M059J (cell line): ENCODE measurements at regions not wholly inside any gene's neighbourhood (a gene's known extent, or its start where the extent isn't known, plus 50 kb on each side); places are given as distances from the start of the nearest gene placed in this dataset.

Experiments used
- DNase-seq: peaks from one replicate; pipeline ENCODE4 v3.0.0-alpha.2; 2012; ENCODE audit warnings: low read depth

DNA sequence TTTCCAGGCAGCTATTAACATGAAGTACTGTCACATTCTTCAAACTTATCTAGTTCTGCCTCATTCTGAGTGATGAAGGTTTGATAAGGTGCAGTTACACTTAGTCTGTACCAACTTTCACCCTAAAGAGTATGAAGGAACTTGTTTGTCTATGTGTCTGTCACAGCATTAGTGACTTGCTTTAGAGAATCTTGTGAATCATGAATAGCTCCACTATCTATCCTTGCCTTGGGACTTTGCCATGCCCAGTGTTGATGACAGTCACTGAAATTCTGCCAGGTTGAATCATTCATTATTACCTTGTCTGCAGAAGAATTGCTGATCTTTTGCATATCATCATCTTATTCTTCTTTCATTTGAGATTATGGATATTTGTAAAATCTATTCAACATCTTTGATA, 50.9 kb upstream of the A1CF start:
- DNase-seq, result peak; percentile 5

DNA sequence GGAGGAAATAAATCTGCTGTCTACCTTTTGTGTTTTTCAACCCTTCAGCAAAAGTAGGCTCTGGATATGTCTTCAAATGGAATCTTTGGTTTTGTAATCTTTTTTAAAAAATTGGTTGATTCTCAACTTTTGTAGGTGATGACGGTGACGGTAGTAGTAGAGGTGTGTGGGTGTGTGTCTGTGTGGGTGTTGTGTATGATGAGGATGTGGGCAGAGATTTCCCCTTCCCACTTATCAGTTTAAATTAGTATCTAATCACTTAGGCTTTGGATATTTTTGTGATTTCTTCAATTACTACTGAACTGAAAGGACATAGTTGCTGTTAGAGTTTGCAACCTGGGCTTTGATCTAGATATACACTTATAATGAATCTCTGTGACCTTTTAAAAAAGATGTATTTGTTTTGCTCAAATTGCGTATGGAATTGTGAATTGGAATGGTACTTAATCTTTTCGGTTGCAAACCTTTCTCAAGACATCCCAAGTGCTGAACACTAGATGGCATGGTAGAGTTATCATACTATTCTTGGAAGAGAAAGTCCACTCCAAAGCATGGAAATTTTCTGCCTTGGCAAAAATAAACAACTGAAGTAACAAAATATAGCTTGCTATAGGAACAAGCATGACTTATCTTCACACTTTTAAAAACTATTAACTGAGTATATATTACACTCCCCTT, 51.9 kb upstream of the A1CF start:
- peak; percentile 40 for DNase-seq

DNA sequence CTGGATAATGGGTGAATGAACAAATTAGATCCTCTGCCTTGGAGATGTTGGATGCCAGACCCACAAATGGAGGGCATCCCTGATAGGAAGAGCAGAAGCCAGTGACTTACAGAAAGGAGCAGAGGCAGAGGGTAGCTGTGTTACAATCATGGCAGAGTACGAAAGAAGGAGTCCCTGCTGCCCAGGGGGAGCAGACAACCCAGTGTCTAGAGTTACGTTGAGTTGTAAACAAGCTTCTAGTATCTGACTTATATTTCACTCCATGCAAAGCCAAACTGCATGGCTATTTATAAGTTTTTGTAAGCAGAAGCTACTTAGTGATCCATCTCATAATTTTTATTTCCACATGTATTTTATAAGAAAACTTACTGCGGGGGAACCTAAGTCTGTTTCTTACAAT, 56.2 kb upstream of the A1CF start:
- DNase-seq, result no peak

DNA sequence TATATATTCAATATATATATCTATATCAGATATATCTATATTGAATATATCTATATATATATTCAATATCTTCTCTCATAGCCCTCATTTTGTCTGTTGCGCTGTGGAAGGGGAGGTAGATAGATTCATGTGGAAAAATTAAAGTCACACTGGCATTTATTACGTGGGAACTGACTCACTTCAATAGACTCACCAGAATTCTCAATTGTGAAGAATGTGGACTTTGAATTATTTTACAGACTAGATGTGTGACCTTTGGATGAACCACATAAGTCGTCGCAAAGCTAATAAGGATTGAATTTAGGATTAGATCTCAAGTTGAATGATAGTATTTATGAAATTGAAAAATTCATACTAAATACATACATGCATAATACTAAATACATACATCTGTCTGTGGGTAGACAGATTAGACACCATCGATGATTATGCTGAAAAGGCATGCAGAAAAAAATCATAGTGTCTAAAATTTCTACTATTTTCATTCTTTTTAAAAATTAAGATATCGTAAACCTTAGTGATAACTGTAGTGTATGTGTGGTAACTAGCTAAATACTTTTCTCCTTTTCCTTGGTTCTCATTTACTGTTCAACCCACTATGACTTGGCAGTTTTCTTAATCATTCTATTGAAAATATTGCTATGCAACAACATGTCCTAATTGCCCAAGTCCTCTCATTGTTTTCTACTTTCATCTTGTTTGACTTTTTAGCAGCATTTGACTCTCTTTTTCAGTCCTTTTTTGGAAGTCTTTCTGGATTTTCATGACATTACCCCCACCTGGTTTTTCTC, 61.8 kb upstream of the A1CF start:
- DNase-seq, result no peak

DNA sequence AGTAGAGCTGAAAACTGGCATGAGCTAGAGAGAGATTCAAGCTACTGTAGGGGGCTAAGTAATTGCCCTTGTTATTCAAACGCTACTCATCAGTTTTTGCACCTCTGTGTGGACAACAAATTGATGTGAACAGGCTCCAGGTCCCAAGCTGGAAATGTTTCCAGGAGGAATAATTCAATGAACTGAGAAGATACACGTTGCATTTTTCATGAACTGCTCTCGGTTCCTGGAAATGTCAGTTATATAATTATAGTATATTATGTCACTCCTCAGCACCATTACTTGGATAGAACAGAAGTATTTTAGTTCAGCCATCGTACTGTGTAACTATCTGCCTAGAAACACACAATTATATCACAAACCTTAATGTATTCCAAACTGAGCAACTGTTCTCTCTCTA, 65.9 kb upstream of the A1CF start:
- DNase-seq, result no peak

- no peak for DNase-seq
Measured at GRCh38 chr10:50961297-50961696, 75.9 kb upstream of the A1CF start.

- no peak for DNase-seq
Measured at GRCh38 chr10:50963063-50963462, 77.6 kb upstream of the A1CF start.

DNA sequence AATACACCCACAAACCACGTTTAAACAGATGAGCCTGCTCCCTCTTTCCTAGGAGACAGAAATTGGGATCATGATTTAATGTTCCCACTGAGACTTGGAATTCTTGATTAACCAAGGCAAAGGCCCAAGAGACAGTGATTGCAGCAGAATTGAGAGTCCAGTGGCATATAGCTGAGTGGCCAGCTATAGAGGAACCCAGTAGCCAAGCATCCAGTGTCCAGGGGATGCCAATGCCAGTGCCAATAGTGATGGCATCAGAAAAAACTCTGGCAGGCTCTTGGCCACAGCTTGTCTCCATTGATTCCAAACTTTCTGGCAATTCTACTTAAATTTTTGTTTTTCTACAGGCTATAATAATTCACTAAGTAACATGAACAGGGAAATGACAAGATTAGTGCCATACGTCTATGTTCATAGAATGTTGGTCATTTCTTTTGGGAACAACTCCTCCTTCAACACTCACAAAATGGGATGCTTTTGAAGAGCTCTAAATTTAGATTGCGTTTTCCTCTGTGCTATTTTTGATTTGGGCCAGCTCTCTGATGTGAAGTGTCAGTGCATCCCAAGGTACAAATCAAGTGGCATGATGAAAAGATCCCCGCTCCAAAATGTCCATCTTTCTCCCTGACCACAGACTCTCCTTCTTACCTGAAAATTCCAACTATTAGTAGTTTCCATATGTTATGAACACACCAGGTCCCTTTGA, 83.1 kb upstream of the A1CF start:
- DNase-seq, result no peak

GRCh38 chr10:50972591-50972990, 87.2 kb upstream of the A1CF start:
- DNase-seq, result no peak

GRCh38 chr10:50981385-50981784, 92.9 kb upstream of the PRKG1 start:
- no peak for DNase-seq

GRCh38 chr10:50981904-50982303, 92.4 kb upstream of the PRKG1 start:
- no peak for DNase-seq

GRCh38 chr10:50982989-50983388, 91.3 kb upstream of the PRKG1 start:
- DNase-seq, result no peak

GRCh38 chr10:50987934-50988333, 86.4 kb upstream of the PRKG1 start:
- no peak for DNase-seq

DNA sequence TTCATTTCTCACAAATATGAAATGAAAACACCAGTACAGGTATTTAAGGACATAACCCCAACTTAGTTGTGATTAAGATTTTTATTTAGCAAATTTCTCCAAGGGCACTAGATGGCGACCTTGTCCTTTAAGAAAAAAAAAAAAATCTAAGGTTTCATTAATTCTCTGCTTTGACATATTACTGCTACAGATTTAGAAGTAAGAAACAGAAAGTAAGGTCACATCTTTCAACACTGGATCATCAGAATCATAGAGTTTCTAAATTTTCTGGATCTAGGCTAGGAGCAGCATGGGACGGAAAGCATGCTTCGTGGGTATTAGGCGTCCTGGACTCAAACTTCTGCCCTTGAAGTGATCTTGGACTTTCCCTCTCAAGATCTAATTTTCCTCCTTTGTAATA, 85.5 kb upstream of the PRKG1 start:
- DNase-seq, result peak; percentile 34

GRCh38 chr10:50990568-50991455, 83.5 kb upstream of the PRKG1 start:
- DNase-seq, result peak; percentile 69

GRCh38 chr10:50991456-50992355, 82.6 kb upstream of the PRKG1 start:
- no peak for DNase-seq

- DNase-seq, result no peak
Measured at GRCh38 chr10:50992356-50992901, 81.9 kb upstream of the PRKG1 start.

GRCh38 chr10:50992972-50993766, 81.1 kb upstream of the PRKG1 start:
- no peak for DNase-seq

DNA sequence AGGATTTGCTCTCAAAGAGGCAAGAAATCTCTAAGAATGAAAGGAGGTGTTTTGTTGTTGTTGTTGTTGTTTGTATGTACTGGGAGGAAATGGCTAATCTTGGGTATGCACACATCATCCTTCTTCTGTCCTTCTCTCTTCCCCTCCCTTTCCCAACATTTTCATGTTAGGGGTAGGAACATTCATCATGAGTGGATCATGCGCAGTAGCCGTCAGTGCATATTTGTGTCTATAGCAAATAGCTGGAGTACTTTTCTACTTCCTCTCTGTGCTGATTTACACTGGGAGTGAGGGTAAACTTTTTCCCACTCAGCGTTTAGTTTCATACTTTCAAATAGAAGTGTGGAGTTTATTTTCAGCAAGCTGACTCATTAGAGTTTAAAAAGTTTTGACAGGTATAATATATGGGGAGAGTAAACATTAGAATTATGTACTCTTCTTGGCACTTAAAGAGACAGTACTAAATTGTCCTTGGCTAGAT, 80.5 kb upstream of the PRKG1 start:
- no peak for DNase-seq

GRCh38 chr10:50997461-50997860, 76.8 kb upstream of the PRKG1 start:
- DNase-seq, result no peak
